ENCODE measurements at regions not wholly inside any gene's neighbourhood (a gene's known extent, or its start where the extent isn't known, plus 50 kb on each side); places are given as distances from the start of the nearest gene placed in this dataset.

GRCh38 chr12:132417741-132418140 lies 72.2 kb upstream of the FBRSL1 start:
- Mint-ChIP-seq H3K4me3 (no peak overlapping the region), H3K9me3 (peaks cover 2 to 5% of the 10 kb centered on the region in 2 experiments; a peak in 4 of 5 replicates), H3K27me3 (ENCODE audit: low read depth) (peaks cover 74% of the 10 kb centered on the region), H3K36me3 (ENCODE audit: insufficient read depth in 1 of 3, low read depth in 3 of 3) (no peaks in the 10 kb centered on the region; a peak in 1 of 7 replicates), H3K4me1 (peaks cover 0 to 3% of the 10 kb centered on the region in 2 experiments; a peak in 2 of 4 replicates), H3K27ac (no peak overlapping the region)
- H3K23me2 ChIP-seq (ENCODE audit: insufficient read length, low read depth, low read length, poor library complexity, severe bottlenecking): no peaks in the 10 kb centered on the region
- H2BK20ac ChIP-seq (ENCODE audit: low read depth, low read length, poor library complexity, severe bottlenecking): no peak overlapping the region
- H3T11ph ChIP-seq (ENCODE audit: low read length): no peak overlapping the region
- no peak overlapping the region for H2BK5ac ChIP-seq (ENCODE audit: insufficient read length, low read length)
- no peak overlapping the region for H3K9ac ChIP-seq (ENCODE audit: extremely low read depth, insufficient read length, low read length)
- TF ChIP-seq CTCF (conservative IDR thresholded peaks at IDR 0.05): no peak
- H2BK120ac ChIP-seq (ENCODE audit: low read depth, low read length, poor library complexity, severe bottlenecking): no peak overlapping the region
- no peak overlapping the region for H3K14ac ChIP-seq (ENCODE audit: insufficient read depth, low read length)
- no peaks in the 10 kb centered on the region for H3K4me1 ChIP-seq (ENCODE audit: insufficient read depth, low read length)
- no peaks in the 10 kb centered on the region for H3K79me1 ChIP-seq (ENCODE audit: insufficient read depth, low read depth, low read length, poor library complexity, severe bottlenecking)
- DNase-seq: no peak
- no peak overlapping the region for H3K4ac ChIP-seq (ENCODE audit: low read depth, low read length)
- no peak overlapping the region for H4K8ac ChIP-seq (replicated peaks; ENCODE audit: insufficient read length, low read depth, low read length)
- H3K56ac ChIP-seq (ENCODE audit: insufficient read length, low read depth, low read length): no peak overlapping the region
- no peak overlapping the region for H3K4me2 ChIP-seq (ENCODE audit: insufficient read depth, insufficient read length, low read length)
- no peak overlapping the region for H2AFZ ChIP-seq (ENCODE audit: low read length)
- no peak overlapping the region for H3K18ac ChIP-seq (ENCODE audit: insufficient read length, low read depth, low read length)
- H3K79me2 ChIP-seq (ENCODE audit: insufficient read depth, low read length): no peaks in the 10 kb centered on the region
- no peaks in the 10 kb centered on the region for H3K9me3 ChIP-seq (ENCODE audit: control insufficient read depth, low read depth, low read length)
- no peak overlapping the region for H4K91ac ChIP-seq (ENCODE audit: insufficient read length, low read depth, low read length)
- no peaks in the 10 kb centered on the region for H4K20me1 ChIP-seq (ENCODE audit: control insufficient read depth, insufficient read depth, insufficient read length)
- H3K27me3 ChIP-seq (ENCODE audit: insufficient read depth, low read length): peaks cover 27% of the 10 kb centered on the region
- no peak overlapping the region for H4K5ac ChIP-seq (ENCODE audit: insufficient read length, low read depth, low read length)
- no peak overlapping the region for H3K23ac ChIP-seq (ENCODE audit: insufficient read length, low read depth, low read length)
- no peak overlapping the region for H2AK5ac ChIP-seq (ENCODE audit: insufficient read length, low read length)
- no peak overlapping the region for H3K27ac ChIP-seq (ENCODE audit: insufficient read length, low read depth, low read length)
- no peak overlapping the region for H2BK12ac ChIP-seq (ENCODE audit: insufficient read length, low read depth, low read length)
- H2BK15ac ChIP-seq (ENCODE audit: low read depth, low read length): no peak overlapping the region
- WGBS (ENCODE audit: extremely low coverage, insufficient read length, low lambda C conversion rate): no CpG with 5 or more reads among the region's 15 CpGs
